ENCODE measurements at regions not wholly inside any gene's neighbourhood (a gene's known extent, or its start where the extent isn't known, plus 50 kb on each side); places are given as distances from the start of the nearest gene placed in this dataset.

GRCh38 chr20:40181676-40182075 lies 507.4 kb downstream of the MAFB start:
- no peak overlapping the region for H3K4me3 ChIP-seq (ENCODE audit: low read depth, low read length)
- no peaks in the 10 kb centered on the region for H3K9me3 ChIP-seq (ENCODE audit: control insufficient read depth, insufficient read depth, low read length)
- no peaks in the 10 kb centered on the region for H3K4me1 ChIP-seq (ENCODE audit: control insufficient read depth, insufficient read depth, low read length)
- no peak overlapping the region for H3K27ac ChIP-seq (ENCODE audit: low read depth, low read length)
- WGBS (ENCODE audit: insufficient coverage) = 81% methylated on average over 2 of the region's 3 CpGs
- peak in 1 of 6 donors; percentile 12 for DNase-seq (ENCODE audit: low read depth in 4 of 6, low spot score in 6 of 6)
- no peaks in the 10 kb centered on the region for H3K36me3 ChIP-seq (ENCODE audit: control insufficient read depth, insufficient read depth, low read length)
- no peaks in the 10 kb centered on the region for H3K27me3 ChIP-seq (ENCODE audit: control insufficient read depth, insufficient read depth, low read length)

GRCh38 chr20:40176098-40176841 lies 512.8 kb downstream of the MAFB start:
- no peaks in the 10 kb centered on the region for H3K4me1 ChIP-seq (ENCODE audit: control insufficient read depth, insufficient read depth, low read length)
- H3K36me3 ChIP-seq (ENCODE audit: control insufficient read depth, insufficient read depth, low read length) = no peaks in the 10 kb centered on the region
- H3K4me3 ChIP-seq (ENCODE audit: low read depth, low read length) = no peak overlapping the region
- no peak for DNase-seq (ENCODE audit: low read depth in 4 of 6, low spot score in 6 of 6)
- H3K9me3 ChIP-seq (ENCODE audit: control insufficient read depth, insufficient read depth, low read length) = no peaks in the 10 kb centered on the region
- 86% methylated on average over 1 of the region's 4 CpGs for WGBS (ENCODE audit: insufficient coverage)
- no peaks in the 10 kb centered on the region for H3K27me3 ChIP-seq (ENCODE audit: control insufficient read depth, insufficient read depth, low read length)
- no peak overlapping the region for H3K27ac ChIP-seq (ENCODE audit: low read depth, low read length)

GRCh38 chr20:40175296-40175695 lies 513.7 kb downstream of the MAFB start:
- Histone ChIP-seq H3K27ac (ENCODE audit: low read depth, low read length) (no peak overlapping the region), H3K27me3 (ENCODE audit: control insufficient read depth, insufficient read depth, low read length) (no peaks in the 10 kb centered on the region), H3K4me1 (ENCODE audit: control insufficient read depth, insufficient read depth, low read length) (no peaks in the 10 kb centered on the region), H3K36me3 (ENCODE audit: control insufficient read depth, insufficient read depth, low read length) (no peaks in the 10 kb centered on the region), H3K4me3 (ENCODE audit: low read depth, low read length) (no peak overlapping the region), H3K9me3 (ENCODE audit: control insufficient read depth, insufficient read depth, low read length) (no peaks in the 10 kb centered on the region)
- WGBS (ENCODE audit: insufficient coverage) = 100% methylated on average over 1 of the region's 1 CpG
- no peak for DNase-seq (ENCODE audit: low read depth in 4 of 6, low spot score in 6 of 6)

DNA sequence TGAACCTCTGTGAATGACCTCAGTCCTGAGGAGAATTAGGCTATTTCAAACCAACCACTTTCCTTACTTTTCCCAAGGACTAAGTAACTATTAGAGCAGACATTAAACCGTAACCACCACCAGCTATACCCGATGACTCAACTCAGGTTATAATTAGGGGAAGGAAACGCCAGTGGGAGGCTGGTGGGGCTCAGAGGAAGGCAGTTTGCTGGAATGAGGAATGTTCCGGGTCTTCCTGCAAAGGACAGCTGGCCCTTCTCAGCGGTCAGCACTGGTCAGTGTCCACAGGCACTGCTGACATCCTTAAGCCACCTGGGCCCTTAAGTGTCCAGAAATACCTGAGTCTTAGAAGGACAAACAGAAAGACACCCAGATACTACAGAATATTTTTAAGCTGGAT lies 515.2 kb downstream of the MAFB start:
- no peaks in the 10 kb centered on the region for H3K9me3 ChIP-seq (ENCODE audit: control insufficient read depth, insufficient read depth, low read length)
- H3K4me3 ChIP-seq (ENCODE audit: low read depth, low read length) = no peak overlapping the region
- no peak for DNase-seq (ENCODE audit: low read depth in 4 of 6, low spot score in 6 of 6)
- H3K36me3 ChIP-seq (ENCODE audit: control insufficient read depth, insufficient read depth, low read length) = no peaks in the 10 kb centered on the region
- no peaks in the 10 kb centered on the region for H3K4me1 ChIP-seq (ENCODE audit: control insufficient read depth, insufficient read depth, low read length)
- 76% methylated on average over 3 of the region's 5 CpGs for WGBS (ENCODE audit: insufficient coverage)
- H3K27me3 ChIP-seq (ENCODE audit: control insufficient read depth, insufficient read depth, low read length) = no peaks in the 10 kb centered on the region
- H3K27ac ChIP-seq (ENCODE audit: low read depth, low read length) = no peak overlapping the region

- Histone ChIP-seq H3K4me1 (ENCODE audit: control insufficient read depth, insufficient read depth, low read length) (no peaks in the 10 kb centered on the region), H3K27me3 (ENCODE audit: control insufficient read depth, insufficient read depth, low read length) (no peaks in the 10 kb centered on the region), H3K36me3 (ENCODE audit: control insufficient read depth, insufficient read depth, low read length) (no peaks in the 10 kb centered on the region), H3K27ac (ENCODE audit: low read depth, low read length) (no peak overlapping the region), H3K4me3 (ENCODE audit: low read depth, low read length) (no peak overlapping the region), H3K9me3 (ENCODE audit: control insufficient read depth, insufficient read depth, low read length) (no peaks in the 10 kb centered on the region)
- 57% methylated on average over 1 of the region's 2 CpGs for WGBS (ENCODE audit: insufficient coverage)
- no peak for DNase-seq (ENCODE audit: low read depth in 4 of 6, low spot score in 6 of 6)
Measured at GRCh38 chr20:40168981-40169620, 519.9 kb downstream of the MAFB start.

DNA sequence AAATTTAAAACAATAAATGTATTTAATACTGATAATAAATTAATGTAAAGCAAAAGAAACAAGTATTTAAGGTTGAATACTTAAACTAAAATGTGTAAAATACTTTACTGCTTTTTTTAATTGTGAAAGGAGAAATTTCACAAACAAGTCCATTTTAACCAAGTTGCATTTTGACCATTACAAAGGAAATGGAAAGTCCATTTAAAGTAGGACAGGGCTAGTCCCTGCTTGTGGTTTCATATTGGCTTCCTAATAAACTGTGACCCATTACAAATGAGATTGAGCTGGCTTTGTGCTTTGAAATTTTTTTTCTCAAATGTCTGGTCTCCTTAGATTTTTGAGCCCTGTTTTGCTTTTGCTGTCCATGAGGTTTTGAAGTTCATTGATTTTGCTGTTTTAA lies 527.6 kb downstream of the MAFB start:
- no peaks in the 10 kb centered on the region for H3K27me3 ChIP-seq (ENCODE audit: control insufficient read depth, insufficient read depth, low read length)
- H3K27ac ChIP-seq (ENCODE audit: low read depth, low read length) = no peak overlapping the region
- H3K4me1 ChIP-seq (ENCODE audit: control insufficient read depth, insufficient read depth, low read length) = no peaks in the 10 kb centered on the region
- no peaks in the 10 kb centered on the region for H3K9me3 ChIP-seq (ENCODE audit: control insufficient read depth, insufficient read depth, low read length)
- H3K4me3 ChIP-seq (ENCODE audit: low read depth, low read length) = no peak overlapping the region
- no peak for DNase-seq (ENCODE audit: low read depth in 4 of 6, low spot score in 6 of 6)
- H3K36me3 ChIP-seq (ENCODE audit: control insufficient read depth, insufficient read depth, low read length) = no peaks in the 10 kb centered on the region

GRCh38 chr20:40160097-40160550 lies 528.9 kb downstream of the MAFB start:
- no peaks in the 10 kb centered on the region for H3K4me1 ChIP-seq (ENCODE audit: control insufficient read depth, insufficient read depth, low read length)
- 80% methylated on average over 3 of the region's 7 CpGs for WGBS (ENCODE audit: insufficient coverage)
- peak in 2 of 6 donors; percentile 25 to 35 for DNase-seq (ENCODE audit: low read depth in 4 of 6, low spot score in 6 of 6)

DNA sequence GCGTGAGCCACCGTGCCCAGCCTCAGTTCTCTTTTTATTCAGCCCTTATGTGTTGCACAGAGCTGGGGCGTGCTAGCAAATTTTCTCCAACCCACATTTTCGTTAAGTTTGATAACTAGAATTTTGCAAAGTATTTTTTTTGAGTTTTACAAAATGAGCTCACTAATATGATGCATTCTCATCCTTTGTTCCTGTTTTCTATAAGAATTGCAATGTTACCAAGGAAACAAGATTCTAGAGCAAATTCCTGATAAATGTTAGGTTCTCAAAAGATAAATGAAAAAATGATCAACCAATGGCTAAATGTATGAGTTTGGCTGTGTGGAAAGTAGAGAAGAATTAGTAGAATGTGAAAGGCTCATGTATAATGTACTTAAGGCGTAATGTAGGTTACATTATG lies 529.8 kb downstream of the MAFB start:
- DNase-seq (ENCODE audit: low read depth in 4 of 6, low spot score in 6 of 6) = no peak
- Histone ChIP-seq H3K4me1 (ENCODE audit: control insufficient read depth, insufficient read depth, low read length) (no peaks in the 10 kb centered on the region), H3K27me3 (ENCODE audit: control insufficient read depth, insufficient read depth, low read length) (no peaks in the 10 kb centered on the region), H3K9me3 (ENCODE audit: control insufficient read depth, insufficient read depth, low read length) (no peaks in the 10 kb centered on the region), H3K27ac (ENCODE audit: low read depth, low read length) (no peak overlapping the region), H3K36me3 (ENCODE audit: control insufficient read depth, insufficient read depth, low read length) (no peaks in the 10 kb centered on the region), H3K4me3 (ENCODE audit: low read depth, low read length) (no peak overlapping the region)
- WGBS (ENCODE audit: insufficient coverage) = 100% methylated on average over 2 of the region's 5 CpGs

More at GRCh38 chr20:40160097-40160550, 528.9 kb downstream of the MAFB start:
- Histone ChIP-seq H3K9me3 (ENCODE audit: control insufficient read depth, insufficient read depth, low read length) (no peaks in the 10 kb centered on the region), H3K36me3 (ENCODE audit: control insufficient read depth, insufficient read depth, low read length) (no peaks in the 10 kb centered on the region), H3K4me3 (ENCODE audit: low read depth, low read length) (no peak overlapping the region), H3K27me3 (ENCODE audit: control insufficient read depth, insufficient read depth, low read length) (no peaks in the 10 kb centered on the region), H3K27ac (ENCODE audit: low read depth, low read length) (no peak overlapping the region)

- no peaks in the 10 kb centered on the region for H3K36me3 ChIP-seq (ENCODE audit: control insufficient read depth, insufficient read depth, low read length)
- H3K27ac ChIP-seq (ENCODE audit: low read depth, low read length) = no peak overlapping the region
- no CpG with 5 or more reads among the region's 4 CpGs for WGBS (ENCODE audit: insufficient coverage)
- no peaks in the 10 kb centered on the region for H3K4me1 ChIP-seq (ENCODE audit: control insufficient read depth, insufficient read depth, low read length)
- H3K4me3 ChIP-seq (ENCODE audit: low read depth, low read length) = no peak overlapping the region
- DNase-seq (ENCODE audit: low read depth in 4 of 6, low spot score in 6 of 6) = no peak
- no peaks in the 10 kb centered on the region for H3K27me3 ChIP-seq (ENCODE audit: control insufficient read depth, insufficient read depth, low read length)
- no peaks in the 10 kb centered on the region for H3K9me3 ChIP-seq (ENCODE audit: control insufficient read depth, insufficient read depth, low read length)
Measured at GRCh38 chr20:40156600-40157317, 532.3 kb downstream of the MAFB start.
